Esophagus squamous epithelium (tissue), 5 donors: ENCODE measurements at regions not wholly inside any gene's neighbourhood (a gene's known extent, or its start where the extent isn't known, plus 50 kb on each side); places are given as distances from the start of the nearest gene placed in this dataset.

Experiments
- DNase-seq: peaks from one replicate; lab custom pipeline; 2025; lab: John Stamatoyannopoulos, UW
- H3K27ac ChIP-seq, 4 donors: fragments of 200-600 bp; sonication (generic); one replicate each; pipeline ENCODE4 v1.5.1; 2016 to 2019; ENCODE audit warnings: mild to moderate bottlenecking in 1 of 4
- H3K27me3 ChIP-seq, 4 donors: fragments of 200-600 bp; sonication (generic); 1 replicate in 3 of 4; 2 replicates in 1 of 4; pipeline versions ENCODE4 v1.5.1 to v1.6.0; 2017 to 2021; ENCODE audit warnings: antibody characterized with exemption in 1 of 4
- H3K36me3 ChIP-seq, 3 donors: fragments of 200-600 bp; sonication (generic); one replicate each; pipeline ENCODE4 v1.5.1; 2016 to 2019
- H3K4me1 ChIP-seq, 3 donors: fragments of 200-600 bp; sonication (generic); one replicate each; pipeline ENCODE4 v1.5.1; 2017 to 2019
- H3K4me3 ChIP-seq, 4 donors: fragments of 200-600 bp; sonication (generic); 1 replicate in 3 of 4; 2 replicates in 1 of 4; pipeline ENCODE4 v1.5.1; 2016 to 2019; ENCODE audit warnings: mild to moderate bottlenecking in 2 of 4, moderate library complexity in 1 of 4
- H3K9me3 ChIP-seq, 3 donors: fragments of 200-600 bp; sonication (generic); one replicate each; pipeline ENCODE4 v1.5.1; 2016 to 2019
- POLR2A ChIP-seq, 4 donors: fragments of 450-650 bp; IDR thresholded peaks; one replicate each; pipeline ENCODE4 v1.6.1; 2017; ENCODE audit warnings: antibody characterized with exemption in 4 of 4, mild to moderate bottlenecking in 4 of 4, moderate library complexity in 3 of 4
- WGBS, 2 donors: methylation state at CpG; one replicate each; pipeline ENCODE4 v1.1.5; 2018; 5-methylcytosine and 5-hydroxymethylcytosine counted together
- intact Hi-C: fragments of 100-400 bp; cut with DNase I; formaldehyde crosslinking; loops from one replicate; pipeline ENCODE4 v1.15.0; 2022
- TF ChIP-seq, protein P1 (sequence below), 6 experiments: fragments of 450-650 bp in 4 of 6; fragments of 200-600 bp in 2 of 6; sonication (generic) in 2 of 6; IDR thresholded peaks; one replicate each; pipeline ENCODE4 v1.5.1; 2016 to 2019; ENCODE audit warnings: antibody characterized with exemption in 6 of 6, mild to moderate bottlenecking in 4 of 6, moderate library complexity in 4 of 6
- donor health status: DM: yes; HTN: yes; CAD: no.

- intact Hi-C loops = no loop called here
- DNase-seq = no peak
- H3K4me3 ChIP-seq = no peak overlapping the region
- no peaks in the 10 kb centered on the region for H3K27me3 ChIP-seq
- TF ChIP-seq, protein P1, sequence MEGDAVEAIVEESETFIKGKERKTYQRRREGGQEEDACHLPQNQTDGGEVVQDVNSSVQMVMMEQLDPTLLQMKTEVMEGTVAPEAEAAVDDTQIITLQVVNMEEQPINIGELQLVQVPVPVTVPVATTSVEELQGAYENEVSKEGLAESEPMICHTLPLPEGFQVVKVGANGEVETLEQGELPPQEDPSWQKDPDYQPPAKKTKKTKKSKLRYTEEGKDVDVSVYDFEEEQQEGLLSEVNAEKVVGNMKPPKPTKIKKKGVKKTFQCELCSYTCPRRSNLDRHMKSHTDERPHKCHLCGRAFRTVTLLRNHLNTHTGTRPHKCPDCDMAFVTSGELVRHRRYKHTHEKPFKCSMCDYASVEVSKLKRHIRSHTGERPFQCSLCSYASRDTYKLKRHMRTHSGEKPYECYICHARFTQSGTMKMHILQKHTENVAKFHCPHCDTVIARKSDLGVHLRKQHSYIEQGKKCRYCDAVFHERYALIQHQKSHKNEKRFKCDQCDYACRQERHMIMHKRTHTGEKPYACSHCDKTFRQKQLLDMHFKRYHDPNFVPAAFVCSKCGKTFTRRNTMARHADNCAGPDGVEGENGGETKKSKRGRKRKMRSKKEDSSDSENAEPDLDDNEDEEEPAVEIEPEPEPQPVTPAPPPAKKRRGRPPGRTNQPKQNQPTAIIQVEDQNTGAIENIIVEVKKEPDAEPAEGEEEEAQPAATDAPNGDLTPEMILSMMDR (IDR thresholded peaks at IDR 0.05) = peak in 2 of 6 experiments; percentile 26 to 54
- no peak for TF ChIP-seq POLR2A (IDR thresholded peaks at IDR 0.05)
- no peaks in the 10 kb centered on the region for H3K9me3 ChIP-seq
- H3K36me3 ChIP-seq = no peaks in the 10 kb centered on the region
- peak overlapping the region; percentile 76 to 90 (median 80) for H3K27ac ChIP-seq
- H3K4me1 ChIP-seq = peaks cover 21 to 65% (median 37%) of the 10 kb centered on the region in 3 donors
- WGBS, 2 donors = 90 to 94% methylated on average over 3 to 4 of the region's 4 CpGs
These were observed 217.7 kb upstream of the LRFN2 start for GRCh38 chr6:40804905-40805304.

DNA sequence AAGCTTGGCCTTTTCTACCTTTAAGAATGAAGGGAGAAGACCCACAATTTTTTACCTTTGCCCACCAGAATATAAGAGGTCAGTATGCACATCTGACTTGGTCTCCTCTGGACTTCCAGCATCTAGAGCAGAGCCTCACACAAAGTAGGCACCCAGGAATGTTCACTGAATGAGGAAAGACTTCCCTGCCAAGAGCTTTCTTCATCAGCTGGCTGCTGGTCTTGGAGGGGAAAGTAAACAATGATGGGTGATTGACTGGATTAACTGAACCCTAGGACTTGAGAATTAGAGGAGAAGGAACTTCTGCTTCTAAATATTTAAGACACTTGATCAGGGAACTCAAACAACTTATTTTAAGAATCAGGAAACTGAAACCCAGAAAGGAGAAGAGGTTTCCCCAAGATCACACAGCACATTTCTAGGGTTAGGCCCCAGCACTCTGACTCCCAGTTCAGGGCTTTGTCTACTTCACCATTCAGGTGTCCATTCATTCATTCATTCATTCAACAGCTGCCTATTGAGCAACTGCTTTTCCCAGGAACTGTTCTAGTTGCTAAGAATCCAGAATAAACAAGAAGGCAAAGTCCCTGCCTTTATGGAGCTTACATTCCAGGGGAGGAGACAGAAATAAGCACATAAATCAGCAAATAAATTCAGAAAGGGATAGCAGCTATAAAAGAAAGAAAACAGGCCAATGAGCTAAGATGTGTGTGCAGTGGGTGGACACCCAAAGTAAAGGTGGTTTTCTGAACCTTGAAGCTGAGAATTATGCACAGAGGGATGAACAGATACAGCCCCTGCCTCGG is 216.9 kb upstream of the LRFN2 start:
- Histone ChIP-seq H3K4me1 (peaks cover 21 to 72% (median 37%) of the 10 kb centered on the region in 3 donors), H3K27me3 (no peaks in the 10 kb centered on the region), H3K27ac (peak overlapping the region; percentile 76 to 90 (median 80)), H3K36me3 (no peaks in the 10 kb centered on the region), H3K4me3 (no peak overlapping the region), H3K9me3 (no peaks in the 10 kb centered on the region)
- intact Hi-C loops = no loop called here
- no peak for DNase-seq
- TF ChIP-seq, protein P1 (IDR thresholded peaks at IDR 0.05) = no peak
- no peak for TF ChIP-seq POLR2A (IDR thresholded peaks at IDR 0.05)
- 81 to 83% methylated on average over 1 of the region's 1 CpG for WGBS, 2 donors

GRCh38 chr6:40802481-40802880 is 215.3 kb upstream of the LRFN2 start:
- Histone ChIP-seq H3K36me3 (no peaks in the 10 kb centered on the region), H3K27me3 (no peaks in the 10 kb centered on the region), H3K27ac (peak overlapping the region; percentile 9 to 90 (median 78)), H3K9me3 (no peaks in the 10 kb centered on the region), H3K4me1 (peaks cover 21 to 77% (median 37%) of the 10 kb centered on the region in 3 donors), H3K4me3 (no peak overlapping the region)
- DNase-seq = no peak
- intact Hi-C loops = no loop called here
- WGBS, 2 donors = 44 to 57% methylated on average over 5 of the region's 5 CpGs
- no peak for TF ChIP-seq POLR2A (IDR thresholded peaks at IDR 0.05)
- TF ChIP-seq, protein P1 (IDR thresholded peaks at IDR 0.05) = no peak

- no peak for DNase-seq
- intact Hi-C loops = no loop called here
- Histone ChIP-seq H3K4me1 (peaks cover 18 to 75% (median 33%) of the 10 kb centered on the region in 3 donors), H3K9me3 (no peaks in the 10 kb centered on the region), H3K4me3 (no peak overlapping the region), H3K36me3 (no peaks in the 10 kb centered on the region), H3K27me3 (no peaks in the 10 kb centered on the region), H3K27ac (no peak overlapping the region)
- 71 to 76% methylated on average over 8 of the region's 8 CpGs for WGBS, 2 donors
- TF ChIP-seq POLR2A (IDR thresholded peaks at IDR 0.05) = no peak
- TF ChIP-seq, protein P1 (IDR thresholded peaks at IDR 0.05) = no peak
These were observed 212.4 kb upstream of the LRFN2 start for GRCh38 chr6:40799296-40800140.
